DMS153 (cell line): ENCODE measurements at regions not wholly inside any gene's neighbourhood (a gene's known extent, or its start where the extent isn't known, plus 50 kb on each side); places are given as distances from the start of the nearest gene placed in this dataset.

Experiments used
- DNase-seq: peaks from one replicate; lab custom pipeline; 2025; lab: John Stamatoyannopoulos, UW

DNA sequence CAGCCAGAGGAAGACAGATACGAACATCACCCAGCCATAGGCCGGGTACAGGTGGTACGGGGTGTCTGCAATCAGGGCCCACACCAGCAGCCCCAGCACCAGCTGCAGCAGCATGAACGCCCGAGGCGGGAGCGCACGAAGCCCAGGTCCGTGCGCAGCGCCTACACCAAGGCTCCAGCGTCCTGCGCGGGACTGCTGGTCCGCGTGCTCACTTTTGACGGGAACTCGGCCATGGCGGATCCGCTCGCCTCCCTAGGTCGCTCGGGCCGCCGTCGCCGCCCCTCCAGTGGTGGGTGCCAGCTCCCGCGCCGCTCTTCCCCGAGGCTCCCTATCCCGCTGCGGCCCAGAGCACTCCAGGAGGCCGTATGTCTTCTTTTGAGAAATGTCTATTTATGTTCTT lies 181.2 kb upstream of the DIPK2B start:
- DNase-seq: no peak

- DNase-seq: no peak
Measured at GRCh38 chrX:45381366-45381765, 180.7 kb upstream of the DIPK2B start.

DNA sequence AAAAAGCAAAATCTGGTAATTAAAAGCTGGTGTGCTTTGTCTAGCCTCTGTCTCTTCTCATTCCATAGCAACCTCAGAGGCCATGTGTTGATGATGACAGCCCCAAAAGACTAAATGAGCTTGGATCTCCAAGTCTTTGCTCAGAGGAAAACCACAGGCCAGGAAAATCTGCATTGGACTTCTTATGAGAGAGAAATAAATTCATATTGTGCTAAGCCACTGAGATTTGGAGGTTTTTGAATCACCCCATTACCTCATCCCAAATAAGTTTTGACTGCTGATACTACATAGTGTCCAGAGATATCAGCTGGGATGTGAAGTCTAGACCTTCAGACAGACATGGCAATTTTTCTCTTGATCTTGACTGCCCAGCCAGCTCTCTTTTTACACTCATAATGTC lies 178.6 kb upstream of the DIPK2B start:
- no peak for DNase-seq

DNA sequence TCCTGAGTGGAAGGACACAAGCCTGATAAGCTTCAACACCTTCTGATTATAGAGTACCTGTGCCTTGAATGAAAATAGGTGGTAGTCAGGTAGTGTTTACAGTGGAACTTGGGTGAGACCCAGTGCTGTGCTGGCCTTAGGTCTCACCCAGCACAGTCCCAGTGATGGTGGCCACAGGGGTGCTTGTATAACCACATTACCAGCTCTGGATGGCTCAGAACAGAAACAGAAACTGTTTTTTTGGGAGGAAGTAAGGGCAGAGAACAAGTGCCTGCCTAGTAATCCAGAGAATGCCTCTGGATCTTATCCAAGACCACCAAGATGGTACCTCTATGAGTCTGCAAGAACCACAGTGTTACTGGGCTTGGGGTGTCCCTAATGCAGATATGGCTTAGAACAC lies 171.5 kb upstream of the DIPK2B start:
- no peak for DNase-seq

GRCh38 chrX:45368705-45369104 lies 168.0 kb upstream of the DIPK2B start:
- no peak for DNase-seq

DNA sequence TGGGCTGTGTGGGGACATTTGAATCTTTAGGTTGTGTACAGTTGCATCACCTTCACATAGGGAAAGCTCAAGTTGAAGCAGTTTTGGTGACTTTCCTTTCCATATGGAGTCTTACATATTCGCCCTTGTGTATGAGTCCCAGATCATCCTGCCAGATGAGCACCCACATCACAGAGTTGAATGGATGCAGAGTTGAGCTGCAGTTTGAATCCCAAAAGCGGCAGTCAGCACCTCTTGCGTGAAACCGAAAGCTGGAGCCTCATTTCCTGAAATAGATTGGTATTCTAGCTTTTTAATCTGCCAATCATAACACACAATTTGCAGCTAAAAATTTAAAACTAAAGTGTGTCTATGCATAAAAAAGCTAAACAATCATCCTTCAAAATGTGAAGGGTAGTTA lies 162.9 kb upstream of the DIPK2B start:
- DNase-seq: no peak

DNA sequence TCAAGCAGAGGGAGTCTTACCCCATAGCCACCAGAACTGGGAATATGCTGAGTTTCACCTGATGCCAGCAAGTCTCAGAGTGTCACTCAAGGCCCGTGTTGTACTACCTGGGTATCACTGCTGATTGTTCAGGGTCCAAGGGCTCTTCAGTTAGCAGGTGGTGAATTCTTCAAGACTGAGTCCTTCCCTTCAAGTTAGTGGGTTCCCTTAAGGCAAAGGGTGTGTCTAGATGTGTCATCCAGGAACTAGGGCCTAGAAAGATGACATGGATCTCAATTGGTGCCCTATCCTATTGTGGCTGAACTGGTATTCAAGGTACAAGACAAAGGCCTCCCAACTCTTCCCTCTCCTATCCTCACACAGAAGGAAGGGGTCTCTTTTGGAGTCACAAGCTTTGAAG lies 159.9 kb upstream of the DIPK2B start:
- DNase-seq: no peak

DNA sequence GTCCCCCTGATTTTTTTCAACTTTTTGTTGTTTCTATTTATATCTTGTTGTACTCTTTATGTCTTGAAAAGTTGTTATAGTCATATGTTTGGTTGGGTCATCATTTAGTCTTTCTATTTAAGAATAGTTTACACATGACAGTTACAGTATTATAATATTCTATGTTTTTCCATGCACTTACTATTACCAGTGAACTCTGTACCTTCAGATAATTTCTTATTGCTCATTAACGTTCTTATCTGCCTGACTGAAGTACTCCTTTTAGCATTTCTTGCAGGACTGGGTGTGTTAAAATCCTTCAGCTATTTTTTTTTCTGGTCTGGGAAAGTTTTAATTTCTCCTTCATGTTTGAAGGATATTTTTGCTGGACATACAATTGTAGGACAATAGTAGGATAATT lies 157.7 kb upstream of the DIPK2B start:
- no peak for DNase-seq

DNA sequence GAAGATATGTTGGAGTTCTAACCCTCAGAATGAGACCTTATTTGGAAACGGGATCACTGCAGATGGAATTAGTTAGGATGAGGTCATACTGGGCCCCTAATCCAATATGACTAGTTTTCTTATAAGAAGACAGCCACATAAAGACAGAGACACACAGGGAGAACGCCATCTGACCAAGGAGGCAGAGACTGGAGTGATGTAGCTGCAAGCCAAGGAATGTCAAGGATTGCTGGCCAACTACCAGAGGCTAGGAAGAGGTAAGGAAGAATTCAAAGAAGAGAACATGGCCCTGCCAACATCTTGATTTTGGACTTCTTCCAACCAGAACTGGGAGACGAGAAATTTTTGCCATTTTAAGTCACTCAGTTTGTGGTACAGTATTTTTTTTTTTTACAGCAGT lies 152.8 kb upstream of the DIPK2B start:
- DNase-seq: no peak

GRCh38 chrX:45352611-45353010 lies 151.9 kb upstream of the DIPK2B start:
- DNase-seq: no peak

GRCh38 chrX:45351478-45351877 lies 150.8 kb upstream of the DIPK2B start:
- DNase-seq: no peak

GRCh38 chrX:45348296-45348695 lies 147.6 kb upstream of the DIPK2B start:
- DNase-seq: no peak

- no peak for DNase-seq
Measured at GRCh38 chrX:45347877-45348276, 147.2 kb upstream of the DIPK2B start.

DNA sequence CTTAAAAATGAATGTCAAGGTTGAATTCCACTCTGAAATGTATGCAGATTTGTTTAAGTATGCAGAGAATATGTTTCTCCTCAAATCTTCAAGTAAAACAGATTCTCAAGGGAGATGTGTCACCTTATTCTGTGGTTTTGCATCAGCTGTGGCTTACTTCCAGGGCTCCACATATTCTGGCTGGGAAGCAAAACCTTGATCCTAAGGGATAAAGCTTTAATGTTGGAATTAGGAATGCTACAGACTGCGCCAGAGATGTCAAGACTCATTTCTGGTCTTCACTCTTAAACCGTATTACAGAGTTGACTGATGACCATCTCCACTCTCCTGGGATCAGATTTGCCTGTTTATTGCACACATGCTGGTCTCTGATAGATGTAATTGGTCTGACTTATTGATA lies 143.9 kb upstream of the DIPK2B start:
- DNase-seq: no peak

- no peak for DNase-seq
Measured at GRCh38 chrX:45329217-45329616, 128.5 kb upstream of the DIPK2B start.

DNA sequence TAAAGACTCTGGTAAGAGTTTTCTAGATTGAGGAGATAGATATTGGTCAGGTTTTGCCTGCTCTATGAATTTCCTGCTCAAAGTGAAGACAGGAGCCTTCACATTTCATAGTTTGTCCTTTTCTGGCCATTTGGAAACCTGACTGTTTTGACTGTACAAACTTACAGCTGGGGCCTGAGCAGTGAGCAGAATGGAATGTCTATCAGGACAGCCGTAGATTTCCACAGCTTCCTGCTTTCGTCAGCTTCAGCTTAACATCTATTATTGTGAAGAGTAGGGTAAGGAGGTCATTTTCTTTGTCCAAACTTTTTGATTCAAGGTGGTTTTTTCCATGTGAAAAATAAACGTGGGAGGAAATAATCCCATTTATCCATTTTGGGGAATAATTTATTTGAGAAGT lies 124.3 kb upstream of the DIPK2B start:
- DNase-seq: no peak

DNA sequence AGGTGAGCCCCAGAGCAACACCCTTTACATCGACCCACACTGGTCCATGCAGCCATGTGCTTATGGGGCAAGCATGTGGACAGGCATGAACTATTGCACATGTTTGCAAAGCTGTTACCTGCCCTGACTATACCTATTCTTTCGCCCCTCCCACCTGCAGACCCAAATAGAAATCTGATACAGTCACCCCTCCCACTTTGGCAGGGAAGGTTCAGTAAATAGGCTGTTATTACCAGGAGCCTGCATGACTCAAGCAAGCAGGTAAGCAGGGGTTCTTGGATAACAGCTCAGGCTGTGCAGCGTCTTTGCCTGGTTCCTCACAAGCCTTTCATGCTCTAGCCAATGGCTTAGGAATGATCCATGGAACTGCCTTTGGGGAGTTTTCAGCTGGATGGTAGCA lies 122.7 kb upstream of the DIPK2B start:
- no peak for DNase-seq

GRCh38 chrX:45322820-45323219 lies 122.1 kb upstream of the DIPK2B start:
- DNase-seq: no peak

- DNase-seq: no peak
Measured at GRCh38 chrX:45322382-45322781, 121.7 kb upstream of the DIPK2B start.

GRCh38 chrX:45320191-45320590 lies 119.5 kb upstream of the DIPK2B start:
- no peak for DNase-seq

DNA sequence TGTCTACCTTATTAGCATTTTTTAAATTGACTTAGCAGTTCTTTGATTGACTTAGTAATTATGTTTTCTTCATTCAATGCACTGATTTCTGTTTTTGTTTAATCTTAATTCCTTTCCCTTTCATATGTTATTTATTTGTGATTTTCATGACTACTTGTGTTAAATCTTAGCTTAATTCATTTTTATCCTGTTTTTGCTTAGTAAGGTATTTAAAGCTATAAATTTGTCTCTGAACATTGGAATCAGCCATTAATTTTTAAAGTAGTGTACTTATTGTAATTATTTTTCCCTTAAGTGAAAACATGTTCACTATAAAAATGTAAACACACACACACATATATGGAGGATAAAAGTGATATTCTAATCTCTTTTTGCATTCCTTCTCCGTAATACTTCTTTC lies 109.1 kb upstream of the DIPK2B start:
- DNase-seq: no peak

DNA sequence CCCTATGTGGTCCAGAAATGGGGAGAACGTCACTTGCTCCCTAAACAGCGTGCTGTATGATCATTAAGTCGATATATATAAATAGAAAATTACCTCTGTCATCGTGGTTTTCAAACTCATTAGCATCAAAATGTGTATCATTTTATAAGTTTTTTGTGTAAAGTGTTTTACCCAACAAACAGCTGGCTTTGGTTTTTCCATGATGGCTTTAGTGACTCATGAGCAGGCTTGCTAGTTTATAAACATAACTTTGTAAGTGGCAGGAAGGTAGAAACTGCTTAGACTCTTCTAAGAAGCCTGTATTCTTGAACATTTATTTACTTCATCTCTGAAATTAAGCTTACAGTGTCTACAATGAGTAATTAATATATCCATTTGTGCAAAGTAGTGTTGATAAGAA lies 108.4 kb upstream of the DIPK2B start:
- DNase-seq: no peak

GRCh38 chrX:45306794-45307193 lies 106.1 kb upstream of the DIPK2B start:
- no peak for DNase-seq

DNA sequence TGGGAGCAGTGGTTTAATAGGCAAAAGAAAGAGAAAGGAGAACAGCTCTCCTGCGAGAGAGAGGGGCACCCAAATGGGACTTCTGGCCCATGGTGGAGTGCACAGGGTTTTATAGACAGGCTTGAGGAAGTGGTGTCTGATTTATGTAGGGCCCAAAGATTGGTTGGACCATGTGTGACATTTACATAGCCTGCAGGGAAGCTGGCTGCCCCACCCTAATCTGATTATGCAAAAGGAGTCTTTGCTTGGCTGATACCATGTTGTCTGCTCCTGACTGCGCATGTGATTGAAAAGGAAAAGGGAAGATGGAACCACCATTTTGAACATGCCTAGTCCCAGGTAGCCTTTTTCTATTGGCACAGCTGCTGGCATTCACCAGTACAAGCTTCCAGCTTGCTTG lies 100.0 kb upstream of the DIPK2B start:
- DNase-seq: no peak

GRCh38 chrX:45295259-45295986 lies 94.7 kb upstream of the DIPK2B start:
- DNase-seq: peak; percentile 42
